GM20000 (cell line): ENCODE measurements at regions not wholly inside any gene's neighbourhood (a gene's known extent, or its start where the extent isn't known, plus 50 kb on each side); places are given as distances from the start of the nearest gene placed in this dataset.
"Not testable (repeated sequence)": the region's sequence is repeated elsewhere in the genome, so short reads cannot be mapped to it uniquely, and the experiment has no call there.

Experiments used
- DNase-seq: peaks from one replicate; pipeline ENCODE4 v3.0.0; 2012; ENCODE audit warnings: low spot score
- TF ChIP-seq, protein P1 (sequence below): IDR thresholded peaks from 2 replicates; pipeline ENCODE4 v1.5.1; 2012; ENCODE audit warnings: mild to moderate bottlenecking, control low read depth; ENCODE audit errors: extremely low read depth, missing control alignments

DNA sequence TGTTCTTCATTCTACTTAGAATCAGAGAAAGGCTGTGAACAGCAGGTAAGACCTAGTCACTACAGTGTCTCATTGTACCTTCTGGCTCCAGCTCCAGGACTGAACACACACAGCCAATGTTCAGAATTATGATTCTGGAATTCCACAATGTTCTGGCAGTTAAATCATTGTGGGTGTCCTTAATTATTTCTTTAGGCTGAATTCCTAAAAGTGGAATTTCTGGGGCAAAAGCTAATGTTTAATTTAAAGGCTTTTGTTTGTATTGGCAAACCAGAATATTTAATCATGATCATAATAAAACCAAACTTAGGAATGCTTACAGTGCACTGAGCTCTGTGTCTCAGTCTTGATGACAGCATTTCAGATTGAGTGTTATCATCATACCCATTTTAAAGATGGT, 67.0 kb upstream of the FAT1 start:
- TF ChIP-seq, protein P1, sequence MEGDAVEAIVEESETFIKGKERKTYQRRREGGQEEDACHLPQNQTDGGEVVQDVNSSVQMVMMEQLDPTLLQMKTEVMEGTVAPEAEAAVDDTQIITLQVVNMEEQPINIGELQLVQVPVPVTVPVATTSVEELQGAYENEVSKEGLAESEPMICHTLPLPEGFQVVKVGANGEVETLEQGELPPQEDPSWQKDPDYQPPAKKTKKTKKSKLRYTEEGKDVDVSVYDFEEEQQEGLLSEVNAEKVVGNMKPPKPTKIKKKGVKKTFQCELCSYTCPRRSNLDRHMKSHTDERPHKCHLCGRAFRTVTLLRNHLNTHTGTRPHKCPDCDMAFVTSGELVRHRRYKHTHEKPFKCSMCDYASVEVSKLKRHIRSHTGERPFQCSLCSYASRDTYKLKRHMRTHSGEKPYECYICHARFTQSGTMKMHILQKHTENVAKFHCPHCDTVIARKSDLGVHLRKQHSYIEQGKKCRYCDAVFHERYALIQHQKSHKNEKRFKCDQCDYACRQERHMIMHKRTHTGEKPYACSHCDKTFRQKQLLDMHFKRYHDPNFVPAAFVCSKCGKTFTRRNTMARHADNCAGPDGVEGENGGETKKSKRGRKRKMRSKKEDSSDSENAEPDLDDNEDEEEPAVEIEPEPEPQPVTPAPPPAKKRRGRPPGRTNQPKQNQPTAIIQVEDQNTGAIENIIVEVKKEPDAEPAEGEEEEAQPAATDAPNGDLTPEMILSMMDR: no peak
- no peak for DNase-seq

DNA sequence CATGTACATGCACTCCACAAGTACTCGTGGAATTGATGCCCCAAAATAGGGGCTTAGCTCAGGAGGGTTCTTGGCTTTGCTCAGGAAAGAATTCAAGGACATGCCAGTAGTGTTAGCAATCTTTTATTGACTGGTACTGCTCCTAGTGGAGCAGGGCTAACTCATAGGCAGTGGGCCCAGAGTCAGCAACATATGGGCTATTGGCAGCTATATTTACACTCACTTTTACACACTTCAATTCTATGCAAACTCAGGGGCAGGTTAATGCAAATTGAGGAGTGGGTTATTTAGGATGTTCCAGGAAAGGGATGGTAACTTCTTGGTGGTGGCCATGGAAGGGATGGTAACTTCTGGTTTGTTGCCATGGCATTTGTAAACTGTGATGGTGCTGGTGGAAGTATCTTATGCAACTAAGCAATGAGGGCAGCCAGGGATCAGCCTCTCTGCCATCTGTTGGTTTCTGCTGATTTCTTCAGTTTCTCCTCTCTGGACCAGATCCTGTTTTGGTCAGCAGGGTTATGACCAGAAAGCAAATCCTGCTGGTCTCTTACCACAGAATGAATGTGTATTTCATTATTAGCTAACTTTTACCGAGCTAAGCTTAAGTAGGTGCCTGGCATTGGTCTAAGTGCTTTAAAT, 69.2 kb upstream of the FAT1 start:
- DNase-seq: no peak
- TF ChIP-seq, protein P1: no peak

DNA sequence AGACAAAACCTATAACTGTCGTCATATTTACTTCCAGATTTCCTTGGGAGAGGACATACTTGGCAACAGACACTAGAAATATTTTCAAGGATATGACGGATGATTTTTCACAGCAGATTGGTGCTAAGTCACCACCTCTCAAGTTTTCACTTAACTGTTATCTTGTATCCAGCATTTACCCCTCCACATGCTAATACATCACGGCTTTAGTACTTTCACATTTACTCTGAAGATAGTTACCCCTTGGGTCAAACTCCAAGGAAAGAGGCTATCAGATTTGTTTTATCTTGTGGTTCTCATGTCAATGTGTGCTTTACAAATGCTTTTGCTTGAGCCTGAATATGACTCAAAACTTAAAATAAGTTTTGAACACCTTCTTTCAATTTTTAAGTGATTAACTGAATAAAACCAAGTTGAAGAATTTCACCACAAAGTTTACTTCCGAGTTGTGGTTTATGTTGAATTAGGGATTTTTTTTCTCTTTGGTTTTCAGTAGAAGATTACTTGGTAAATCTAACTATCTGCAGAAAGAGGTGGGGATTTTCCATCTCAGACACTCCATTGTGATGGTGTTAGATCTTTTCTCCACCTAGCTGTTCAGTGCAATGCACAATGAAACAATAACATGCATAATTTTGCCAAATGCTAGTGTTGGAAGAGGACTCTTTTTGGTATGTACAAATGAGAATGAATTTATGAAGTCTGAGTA, 75.4 kb upstream of the FAT1 start:
- TF ChIP-seq, protein P1: no peak
- no peak for DNase-seq

DNA sequence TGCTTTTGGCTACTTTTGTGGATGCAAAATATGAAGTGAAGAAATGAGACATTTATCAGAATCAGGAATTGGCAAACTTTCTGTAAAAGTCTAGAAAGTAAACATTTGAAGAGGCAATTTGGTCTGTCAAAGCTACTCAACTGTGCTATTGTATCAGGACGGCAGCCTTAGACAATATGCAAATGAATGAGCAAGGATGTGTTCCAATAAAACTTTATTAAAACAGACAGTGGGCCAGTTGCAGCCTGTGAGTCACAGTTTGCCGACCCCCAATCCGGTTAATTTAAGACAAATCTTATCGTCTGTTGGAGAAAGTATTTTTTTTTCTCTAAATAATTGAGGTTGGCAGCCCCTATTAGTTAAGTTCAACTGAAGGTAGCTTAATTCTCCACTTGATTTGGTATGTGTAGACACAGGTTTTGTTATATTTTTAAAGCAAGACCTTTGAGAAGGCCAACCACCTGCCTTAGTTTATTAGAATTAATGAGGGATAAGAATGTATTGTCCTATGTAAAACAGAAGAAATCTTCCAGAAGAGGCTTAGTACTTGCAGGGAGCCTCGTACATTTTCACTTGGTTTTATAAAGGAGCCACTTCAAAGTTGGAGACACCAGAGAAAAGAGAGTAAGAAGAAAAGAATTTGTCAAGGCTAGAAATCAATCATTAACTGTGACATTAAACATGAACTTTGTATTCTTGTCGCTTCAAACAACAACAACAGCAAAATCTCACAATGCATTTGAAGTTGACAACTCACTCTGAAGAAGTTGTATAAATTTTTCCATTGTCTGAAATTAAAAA, 81.6 kb upstream of the FAT1 start:
- TF ChIP-seq, protein P1: no peak

DNA sequence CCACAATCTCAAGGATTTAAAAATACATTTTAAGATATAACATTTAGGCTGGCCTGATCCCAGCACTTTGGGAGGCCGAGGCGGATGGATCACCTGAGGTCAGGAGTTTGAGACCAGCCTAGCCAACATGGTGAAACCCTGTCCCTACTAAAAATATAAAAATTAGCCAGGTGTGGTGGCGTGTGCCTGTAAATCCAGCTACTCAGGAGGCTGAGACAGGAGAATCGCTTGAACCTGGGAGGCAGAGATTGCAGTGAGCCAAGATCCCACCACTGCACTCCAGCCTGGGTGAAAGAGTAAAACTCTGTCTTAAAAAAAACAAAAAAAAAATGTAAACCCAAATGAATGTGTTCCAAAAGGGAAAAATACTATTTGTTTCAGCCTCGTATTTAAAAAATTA, 82.3 kb upstream of the FAT1 start:
- not testable (repeated sequence) for DNase-seq

More for the DNA sequence above, 81.6 kb upstream of the FAT1 start:
- DNase-seq: no peak

DNA sequence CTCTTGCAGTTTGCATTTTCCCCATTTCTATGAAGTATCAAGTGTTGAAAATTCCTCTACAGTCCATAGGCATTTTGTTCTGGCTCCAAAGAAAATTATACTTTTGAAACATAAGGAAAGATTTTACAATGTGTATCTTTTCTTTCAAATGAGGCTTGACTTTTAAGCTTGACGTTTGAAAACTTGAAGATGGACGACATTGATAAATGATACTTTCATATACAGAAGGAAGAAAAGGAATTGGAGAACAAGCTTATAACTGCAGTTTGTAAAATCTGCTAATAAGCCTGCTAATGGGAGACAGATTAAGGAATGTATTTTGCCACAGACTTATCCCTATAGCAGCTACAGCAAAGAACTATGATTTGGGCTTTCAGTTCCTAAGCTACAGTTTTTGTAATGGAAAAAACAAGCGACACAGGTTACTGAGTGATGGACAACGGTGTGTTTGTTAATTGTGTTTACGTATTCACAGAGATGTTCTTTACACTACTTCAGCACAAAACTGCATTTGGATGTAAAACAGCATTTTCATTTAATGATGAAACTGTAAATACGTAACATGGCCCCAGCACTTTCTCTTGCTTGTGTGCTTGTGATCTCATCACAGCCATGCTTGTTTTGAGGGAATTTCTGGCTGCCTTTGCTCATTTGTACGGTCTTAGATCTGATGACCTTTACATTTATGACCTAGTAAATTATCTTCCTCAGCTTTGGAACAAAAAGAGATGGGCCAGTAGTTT, 83.2 kb upstream of the FAT1 start:
- DNase-seq: no peak
- TF ChIP-seq, protein P1: no peak

DNA sequence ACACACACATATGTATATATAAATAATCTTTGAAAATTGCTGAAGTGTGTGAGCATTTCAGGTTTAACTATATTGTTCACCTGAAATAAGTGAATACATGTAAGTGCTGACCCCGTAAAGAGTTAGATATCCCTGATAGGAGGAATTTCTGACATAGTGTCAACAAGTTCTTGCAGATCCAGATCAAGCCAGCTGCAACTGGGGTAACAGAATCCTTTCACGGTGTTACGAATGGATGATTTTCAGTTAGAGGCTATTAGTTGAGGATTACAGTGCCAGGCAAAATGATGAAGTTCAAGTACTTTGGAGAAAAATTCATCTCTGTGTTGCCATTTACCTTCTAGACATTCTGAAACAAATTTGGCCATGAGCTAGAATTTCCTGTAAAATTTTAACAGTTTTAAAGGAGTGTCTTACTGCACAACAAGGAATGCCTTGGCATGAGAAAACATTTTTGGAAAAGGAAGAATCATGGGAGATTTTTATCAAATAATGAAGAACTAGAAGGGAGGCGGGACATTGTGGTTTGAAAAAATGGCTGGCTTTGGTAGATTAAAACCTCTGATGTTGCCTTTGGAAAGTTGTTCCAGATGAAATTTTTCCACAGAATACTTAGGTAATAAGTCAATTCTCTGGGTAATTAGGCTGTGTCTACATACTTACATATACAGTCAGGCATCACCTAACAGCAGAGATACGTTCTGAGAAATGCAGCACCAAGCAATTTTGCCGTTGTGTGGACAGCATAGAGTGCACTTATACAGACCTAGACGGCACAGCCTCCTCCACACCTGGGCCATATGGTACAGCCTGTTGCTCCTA, 84.4 kb upstream of the FAT1 start:
- no peak for DNase-seq
- TF ChIP-seq, protein P1: no peak
